Memory B cell (primary cell): ENCODE measurements at regions not wholly inside any gene's neighbourhood (a gene's known extent, or its start where the extent isn't known, plus 50 kb on each side); places are given as distances from the start of the nearest gene placed in this dataset.

Source experiments
- ATAC-seq: fragments of 150-1000 bp; cut with Tn5 transposase; 2 replicates; pipeline ENCODE4 v1.10.0; 2021; ENCODE audit warnings: low read depth, mild to moderate bottlenecking, moderate library complexity
- DNase-seq, 2 donors: peaks; one replicate each; pipeline ENCODE4 v3.0.0; 2022; ENCODE audit warnings: low spot score in 2 of 2
- H3K27ac Mint-ChIP-seq: one replicate; pipeline ENCODE4 v1.8.0; 2022; ENCODE audit warnings: mild to moderate bottlenecking, moderate library complexity, mixed read lengths
- H3K27me3 Mint-ChIP-seq: one replicate; pipeline ENCODE4 v1.8.0; 2022; ENCODE audit warnings: mixed read lengths
- H3K36me3 Mint-ChIP-seq: one replicate; pipeline ENCODE4 v1.8.0; 2022; ENCODE audit warnings: mild to moderate bottlenecking, mixed read lengths
- H3K4me1 Mint-ChIP-seq: one replicate; pipeline ENCODE4 v1.8.0; 2022; ENCODE audit warnings: mixed read lengths
- H3K4me3 Mint-ChIP-seq: one replicate; pipeline ENCODE4 v1.8.0; 2022; ENCODE audit warnings: mild to moderate bottlenecking, moderate library complexity, mixed read lengths
- H3K9me3 Mint-ChIP-seq: one replicate; pipeline ENCODE4 v1.8.0; 2022; ENCODE audit warnings: mixed read lengths

GRCh38 chr5:5089895-5090649, 50.1 kb upstream of the ADAMTS16 start:
- ATAC-seq (no peak), DNase-seq (no peak)
- Mint-ChIP-seq H3K27ac (no peak overlapping the region), H3K36me3 (no peaks in the 10 kb centered on the region), H3K4me3 (no peak overlapping the region), H3K27me3 (peaks cover 5% of the 10 kb centered on the region), H3K9me3 (peaks cover 3% of the 10 kb centered on the region), H3K4me1 (no peaks in the 10 kb centered on the region)
